Left kidney (tissue), 1 donor: ENCODE measurements at regions not wholly inside any gene's neighbourhood (a gene's known extent, or its start where the extent isn't known, plus 50 kb on each side); places are given as distances from the start of the nearest gene placed in this dataset.
"Not testable (repeated sequence)": the region's sequence is repeated elsewhere in the genome, so short reads cannot be mapped to it uniquely, and the experiment has no call there.

Experiments used
- DNase-seq: peaks from one replicate; pipeline ENCODE4 v3.0.0-alpha.2; 2013

DNA sequence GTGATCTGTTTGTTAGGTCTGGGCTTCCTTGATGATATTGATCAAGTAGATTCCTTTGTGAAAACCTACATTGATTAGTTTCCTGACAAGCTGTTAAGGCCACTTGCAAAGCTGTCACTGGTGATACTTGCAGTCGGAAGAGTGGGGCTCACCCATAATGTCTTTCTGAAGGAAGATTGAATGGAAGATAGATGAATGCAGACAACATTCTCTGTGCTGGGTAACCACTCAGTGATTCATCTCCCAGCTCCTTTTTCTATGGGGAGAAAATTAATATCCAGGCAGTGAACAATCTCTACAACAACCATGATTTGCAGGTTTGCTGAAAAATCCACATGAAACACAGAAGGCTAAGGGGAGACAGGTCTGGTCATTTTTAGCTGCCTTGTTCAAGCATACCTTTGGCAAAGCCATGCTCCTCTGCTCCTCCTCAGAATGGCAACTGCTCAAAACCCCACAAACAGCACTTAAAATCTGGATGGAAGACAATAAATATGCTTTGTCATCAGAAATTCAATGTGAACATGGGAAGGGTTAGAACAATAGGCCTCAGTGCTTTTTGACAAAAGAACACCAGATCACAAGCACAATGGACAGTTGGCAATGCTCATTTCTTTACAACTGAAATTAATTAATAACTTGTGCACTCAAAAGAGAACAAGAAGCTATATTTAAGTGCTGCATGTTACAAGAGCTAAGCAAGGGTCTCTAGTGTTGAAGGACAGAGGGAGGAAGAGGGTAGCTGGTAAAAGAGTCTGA, 495.4 kb downstream of the TOX3 start:
- DNase-seq: no peak

DNA sequence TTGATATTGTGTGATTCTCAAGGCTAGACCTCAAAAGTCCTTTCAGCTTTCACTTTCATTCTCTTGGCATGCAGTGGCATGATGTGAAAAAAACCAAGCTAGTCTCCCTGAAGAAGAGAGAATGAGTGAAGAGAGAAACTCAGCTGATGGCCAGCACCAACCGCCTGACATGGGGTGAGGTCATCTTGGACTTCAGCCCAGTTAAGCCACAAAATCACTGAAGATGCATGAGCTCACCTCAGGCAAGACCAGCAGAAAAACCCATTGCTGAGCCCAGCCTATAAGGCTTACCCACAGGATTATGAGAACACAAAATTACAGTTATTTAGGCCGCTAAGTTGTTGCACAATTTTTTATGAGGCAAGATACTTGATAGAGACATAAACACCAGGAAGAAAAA, 496.5 kb downstream of the TOX3 start:
- DNase-seq: no peak

DNA sequence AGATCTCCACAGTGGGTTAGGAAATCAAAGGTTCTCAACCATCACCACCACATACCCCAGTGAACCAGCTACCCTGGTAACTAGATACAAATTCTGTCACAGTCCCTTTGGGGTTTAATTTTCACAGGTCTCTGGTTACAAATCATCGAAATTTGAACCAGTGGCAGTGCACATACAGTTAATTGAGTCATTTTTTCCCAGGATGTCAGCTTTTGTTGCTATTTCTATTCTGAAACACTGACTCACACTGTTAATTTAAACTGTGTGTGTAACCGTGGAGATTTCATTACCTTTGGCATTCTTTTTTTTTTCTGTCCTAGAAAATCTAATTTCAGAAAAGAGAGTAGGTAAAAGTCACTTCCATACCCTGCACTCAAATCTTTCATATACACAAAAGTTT, 511.5 kb downstream of the TOX3 start:
- no peak for DNase-seq

DNA sequence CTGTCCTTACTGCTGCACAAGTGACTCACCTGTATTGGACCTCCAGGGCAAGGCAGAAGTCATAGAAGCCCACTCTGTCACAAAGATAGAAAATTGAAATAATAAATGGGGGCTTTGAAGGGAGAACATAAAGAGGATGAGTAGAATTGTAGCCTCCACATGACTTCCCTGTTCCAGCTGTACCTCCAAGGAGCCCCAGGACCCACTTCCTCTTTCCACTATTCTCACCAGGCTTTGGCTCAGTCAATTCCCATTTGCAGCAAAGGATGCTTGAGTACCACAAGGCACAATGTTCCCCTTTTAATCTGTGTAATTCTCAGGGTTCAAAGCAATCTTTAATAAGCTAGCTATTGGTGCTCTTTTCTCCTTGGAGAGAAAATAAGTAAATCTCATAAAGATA, 512.1 kb downstream of the TOX3 start:
- DNase-seq: no peak

DNA sequence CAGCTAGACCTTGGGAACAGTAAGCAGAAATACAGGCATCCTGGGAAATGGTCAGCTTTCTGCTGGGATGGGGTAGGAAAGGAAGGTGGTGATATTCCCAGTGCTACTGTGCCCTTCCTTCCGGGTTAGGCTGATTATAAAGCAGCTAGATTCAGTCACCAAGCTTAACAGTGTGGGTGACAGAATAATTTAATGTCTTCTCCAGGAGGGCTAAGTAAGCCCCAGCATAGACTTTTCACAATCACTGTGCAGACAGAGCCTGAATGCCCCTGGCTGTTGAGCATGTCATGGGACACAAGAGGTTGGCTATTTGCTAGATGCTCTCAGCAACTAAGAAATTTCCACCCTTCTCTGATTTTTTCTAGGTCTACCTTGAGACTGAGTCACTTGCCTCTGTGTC, 513.0 kb downstream of the TOX3 start:
- no peak for DNase-seq

DNA sequence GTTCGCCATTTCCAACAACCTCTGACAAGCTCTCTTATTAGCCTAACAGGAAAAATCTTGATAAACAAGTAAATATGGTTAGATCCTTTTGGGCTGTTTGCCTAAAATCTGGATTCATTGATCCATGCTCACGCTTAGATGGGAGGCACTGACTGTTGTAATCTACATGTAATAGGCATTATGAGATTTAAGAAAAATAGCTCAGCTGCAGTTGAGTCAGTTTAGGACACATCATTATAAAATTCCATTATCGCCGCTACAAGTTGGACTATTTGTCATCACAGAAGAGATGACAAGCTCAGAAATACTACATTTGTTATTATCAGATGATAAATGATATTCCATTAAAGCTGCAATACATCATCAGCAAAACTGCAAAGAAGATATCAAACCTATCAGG, 524.0 kb downstream of the TOX3 start:
- DNase-seq: no peak

DNA sequence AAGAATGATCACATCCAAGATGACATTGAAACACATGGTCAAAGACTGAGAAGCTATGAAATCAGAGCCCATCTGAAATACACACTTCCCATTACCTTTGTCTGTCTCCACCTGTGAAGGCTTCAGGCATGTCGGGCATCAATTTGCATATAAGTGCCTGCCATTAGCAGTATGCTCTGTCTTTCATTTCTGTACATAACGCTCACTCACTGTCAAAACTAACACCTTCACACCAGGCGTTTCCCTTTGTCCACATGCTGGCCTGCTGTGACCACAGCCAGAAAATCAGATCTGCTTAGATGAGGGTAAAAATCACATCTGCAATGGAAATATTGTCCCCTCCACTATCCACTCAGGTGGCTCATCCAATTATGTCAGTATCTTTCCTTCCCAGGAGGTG, 524.8 kb downstream of the TOX3 start:
- no peak for DNase-seq

DNA sequence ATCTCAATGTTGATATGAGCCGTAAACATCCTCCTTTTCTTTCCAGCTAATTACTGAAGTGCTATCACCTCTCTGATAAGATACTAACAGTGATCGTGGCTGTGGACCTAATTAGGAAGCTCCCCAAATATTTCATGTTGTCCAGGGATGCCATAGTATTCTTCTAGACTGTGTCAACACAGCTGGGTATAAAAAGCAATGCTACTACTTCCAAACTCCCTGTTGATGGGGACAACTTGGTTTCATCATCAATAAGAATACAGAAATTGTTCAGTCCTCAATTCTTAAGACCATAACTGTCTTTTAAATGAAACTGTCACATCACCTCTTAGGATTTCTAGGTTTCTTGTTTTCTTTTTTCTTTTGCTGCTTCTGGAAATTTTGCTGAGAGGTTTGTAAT, 530.6 kb downstream of the TOX3 start:
- no peak for DNase-seq

DNA sequence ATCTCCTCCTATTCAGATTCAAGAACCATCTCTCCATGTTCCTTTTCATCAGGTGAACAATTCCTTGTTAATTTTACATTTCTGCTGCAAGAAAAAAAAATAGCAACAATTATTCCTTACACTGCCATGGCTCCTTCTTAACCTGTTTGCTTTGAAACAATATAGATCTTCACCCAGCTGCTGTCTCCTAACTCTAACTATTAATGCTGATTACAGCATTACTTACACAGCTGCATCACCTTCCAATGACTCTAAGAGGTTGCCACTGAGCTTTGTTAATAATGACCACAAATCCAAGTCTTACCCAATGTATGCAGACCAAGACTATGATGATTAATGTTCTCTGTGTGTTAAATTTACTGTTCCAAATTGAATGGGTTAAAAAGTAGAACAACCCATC, 541.4 kb downstream of the TOX3 start:
- no peak for DNase-seq

DNA sequence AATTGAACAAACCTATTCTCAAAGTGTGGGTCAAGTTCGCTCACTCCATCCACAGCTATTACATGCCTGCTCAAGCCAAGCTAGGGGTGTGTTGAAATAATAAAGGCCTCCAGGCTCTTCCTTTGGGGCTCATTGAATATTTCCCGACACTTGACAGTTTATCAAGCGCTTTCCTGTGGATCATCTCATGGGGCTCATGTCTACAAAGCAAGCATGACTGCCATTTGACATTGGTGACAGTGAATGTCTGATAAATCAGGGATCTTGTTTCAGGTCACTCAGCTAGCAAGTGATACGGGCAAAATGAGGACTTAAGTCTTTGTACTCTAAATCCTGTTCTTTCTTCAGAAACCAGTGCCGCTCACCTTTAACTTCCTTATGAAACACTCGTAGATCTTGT, 542.6 kb downstream of the TOX3 start:
- no peak for DNase-seq

DNA sequence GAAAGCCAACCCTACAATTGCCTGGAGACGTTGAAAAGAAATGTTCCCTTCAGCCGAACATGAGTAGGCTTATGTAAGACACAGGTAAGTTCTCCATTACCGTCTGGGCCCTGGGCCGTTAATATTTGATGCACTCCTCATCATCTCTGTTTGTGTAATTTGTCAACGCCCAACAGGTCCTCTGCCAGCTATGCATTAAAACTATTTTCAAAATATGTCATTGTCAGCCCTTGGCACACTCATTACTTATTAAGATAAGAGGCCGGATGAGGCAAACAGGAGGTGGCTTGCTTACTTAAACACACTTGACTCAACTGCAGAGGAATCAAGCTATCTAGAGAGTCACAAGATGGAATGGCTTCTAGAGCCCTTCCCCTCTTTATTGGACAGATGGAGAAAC, 544.9 kb downstream of the TOX3 start:
- DNase-seq: no peak

DNA sequence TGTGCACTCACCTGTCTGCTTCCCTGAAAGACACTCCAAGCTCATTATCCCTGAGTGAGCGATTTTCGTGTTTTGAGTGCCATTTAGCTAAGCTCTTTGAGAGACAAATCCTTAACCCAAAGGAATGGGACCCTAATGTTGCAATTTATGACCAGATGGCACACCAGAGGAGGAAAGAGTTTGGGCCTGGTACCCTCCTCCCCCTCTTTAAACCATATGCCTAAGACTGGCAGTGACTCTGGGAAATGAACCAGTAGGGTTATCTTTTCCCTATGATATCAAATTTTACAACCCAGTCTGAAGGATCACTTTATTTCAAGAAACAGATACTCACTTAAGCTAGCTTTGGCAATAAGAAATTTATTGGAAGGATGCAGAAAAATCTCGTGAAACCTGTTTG, 550.4 kb downstream of the TOX3 start:
- no peak for DNase-seq

DNA sequence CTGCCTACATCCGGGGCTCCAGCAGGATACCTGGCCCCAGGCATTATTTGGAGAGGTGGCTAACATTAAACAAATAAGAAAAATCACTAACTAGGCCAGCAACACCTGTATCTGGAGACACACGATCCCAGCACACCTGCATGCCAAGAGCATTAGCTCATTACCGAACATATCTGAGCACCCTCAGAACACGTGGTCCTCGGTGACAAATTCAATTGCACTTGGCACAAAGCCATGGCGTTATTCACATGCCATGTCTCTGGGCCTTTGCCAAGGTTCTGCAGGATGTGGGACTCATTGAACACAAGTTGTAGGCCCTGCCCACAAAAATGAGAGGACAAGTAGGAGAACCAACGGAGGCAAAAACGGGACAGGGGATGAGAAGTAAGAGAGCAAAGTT, 552.3 kb downstream of the TOX3 start:
- DNase-seq: peak; percentile 59

DNA sequence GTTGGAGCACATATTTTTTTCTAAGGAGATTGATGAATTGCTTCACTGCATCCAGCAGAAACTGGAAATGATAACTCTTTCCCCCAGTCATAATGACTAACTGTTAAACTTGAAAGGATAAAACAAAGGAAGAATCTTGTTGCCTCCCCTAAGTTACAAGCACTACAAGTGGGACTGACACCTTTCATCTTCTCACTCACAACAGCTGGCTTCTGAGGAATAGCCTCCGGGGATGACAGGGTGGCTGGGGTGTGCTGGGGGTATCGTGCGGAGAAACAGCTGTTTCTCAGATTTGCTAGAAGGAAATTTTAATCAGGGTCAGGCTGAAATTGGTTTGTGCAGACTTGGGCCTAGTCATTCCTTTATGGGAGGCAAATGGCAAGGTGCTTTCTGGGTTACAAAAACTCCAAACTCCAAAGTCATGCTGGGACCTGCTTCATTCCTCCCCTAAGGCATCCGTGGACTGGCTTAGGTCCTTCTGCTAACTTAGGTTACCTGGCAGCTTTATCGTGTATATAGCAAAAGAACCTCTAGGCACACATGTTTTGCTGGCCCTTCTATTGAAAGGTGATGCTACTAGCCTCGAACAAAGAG, 557.2 kb downstream of the TOX3 start:
- no peak for DNase-seq

DNA sequence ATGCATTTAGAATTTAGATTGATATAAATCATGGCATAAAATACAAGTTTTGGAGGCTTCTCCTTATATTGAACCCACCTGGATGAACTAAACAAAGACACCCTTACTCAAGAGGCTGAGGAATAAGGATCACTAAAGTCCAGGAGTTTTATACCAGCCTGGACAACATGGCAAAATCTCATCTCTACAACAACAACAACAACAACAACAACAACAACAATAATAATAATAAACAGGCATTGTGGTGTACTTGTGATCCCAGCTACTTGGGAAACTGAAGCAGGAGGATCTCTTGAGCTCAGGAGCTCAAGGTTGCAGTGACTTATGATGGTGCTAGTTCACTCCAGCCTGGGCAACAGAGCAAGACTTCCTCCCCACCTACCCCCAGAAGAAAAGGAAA, 558.0 kb downstream of the TOX3 start:
- no peak for DNase-seq

DNA sequence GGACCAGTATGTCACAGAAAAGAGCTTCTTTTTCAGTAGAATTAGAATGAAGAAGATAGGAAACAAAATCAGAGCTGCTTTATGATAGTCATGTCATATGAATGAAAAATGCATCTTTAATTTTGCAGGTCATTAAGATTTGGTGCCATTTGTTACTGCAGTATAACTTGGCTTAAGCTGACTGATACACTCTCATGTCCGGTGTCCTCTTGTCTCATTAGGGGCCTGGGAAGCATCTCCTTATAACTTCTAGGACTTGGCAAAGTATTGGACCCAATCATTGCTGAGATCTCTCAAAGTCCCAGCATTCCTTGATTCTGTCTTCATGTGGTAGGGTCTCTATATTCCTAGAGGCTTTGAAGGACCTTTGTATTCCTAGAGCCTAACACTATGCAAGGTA, 559.4 kb downstream of the TOX3 start:
- DNase-seq: no peak

DNA sequence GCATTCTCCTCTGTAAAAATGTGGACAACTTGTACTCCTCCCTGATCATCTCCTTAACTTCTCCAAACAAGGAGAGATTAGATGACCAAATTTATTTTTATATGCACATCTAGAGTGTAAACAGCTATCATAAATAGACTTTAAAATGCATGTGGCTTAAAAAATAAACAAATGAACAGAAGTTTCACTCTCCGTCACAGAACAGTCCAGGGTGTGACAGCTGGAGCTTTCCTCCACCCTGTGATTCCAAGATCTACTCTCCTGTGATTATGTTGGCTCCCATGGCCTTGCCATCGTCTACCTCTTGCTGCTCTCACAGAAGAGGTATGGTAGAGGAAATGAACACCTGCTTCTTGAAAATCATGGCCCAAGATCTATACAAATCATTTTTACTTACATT, 560.2 kb downstream of the TOX3 start:
- DNase-seq: no peak

DNA sequence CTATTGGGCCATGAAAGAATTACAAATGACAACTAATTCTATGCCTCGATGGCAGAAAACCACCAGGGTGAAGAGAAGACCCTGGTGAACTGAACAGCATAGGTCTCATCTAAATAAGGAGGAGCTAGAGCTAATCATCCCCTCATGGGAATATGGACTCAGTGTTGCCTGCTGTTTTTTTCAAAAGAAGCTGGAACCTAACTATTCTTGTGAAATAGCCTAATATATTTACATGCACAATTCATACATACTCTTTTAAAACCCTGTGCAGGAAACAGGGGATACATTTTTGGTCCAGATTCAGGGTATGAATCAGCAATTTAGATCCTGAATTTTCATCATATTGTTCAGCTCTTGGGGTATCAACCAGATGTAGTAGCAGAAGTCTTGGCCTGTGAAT, 560.6 kb downstream of the TOX3 start:
- DNase-seq: no peak

DNA sequence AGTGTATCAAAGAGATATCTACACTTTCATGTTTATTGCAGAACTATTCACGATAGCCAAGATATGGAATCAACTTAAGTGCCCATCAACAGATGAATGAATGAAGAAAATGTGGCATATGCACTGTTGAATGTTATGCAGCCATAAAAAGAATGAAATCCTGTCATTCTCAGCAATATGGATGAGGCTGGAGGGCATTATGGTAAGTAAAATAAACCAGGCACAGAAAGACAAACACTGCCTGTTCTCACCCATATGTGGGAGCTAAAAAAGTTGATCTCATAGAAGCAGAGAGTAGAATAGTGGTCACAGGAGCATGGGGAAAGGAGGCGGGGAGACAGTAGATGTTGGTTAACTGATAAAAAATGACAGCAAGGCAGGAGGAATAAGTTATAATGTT, 561.8 kb downstream of the TOX3 start:
- no peak for DNase-seq

DNA sequence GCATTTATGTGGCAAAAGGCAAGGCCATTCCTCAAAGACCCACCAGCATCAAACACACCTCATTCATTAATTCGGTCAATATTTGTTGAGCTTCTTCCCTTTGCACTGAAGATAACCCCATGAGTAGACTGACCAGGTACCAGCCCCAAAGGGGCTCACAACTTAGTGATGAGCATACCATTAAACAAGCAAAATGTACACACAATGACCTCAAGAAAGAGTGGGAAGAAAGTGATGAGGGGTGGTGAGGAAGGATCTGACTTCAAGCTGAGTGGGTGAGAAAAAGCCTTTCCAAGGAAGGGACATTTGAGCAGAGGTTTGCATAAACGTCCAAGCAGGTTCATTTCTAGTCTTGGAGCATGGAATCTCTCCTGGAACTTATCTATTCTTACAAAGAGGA, 562.5 kb downstream of the TOX3 start:
- DNase-seq: no peak

DNA sequence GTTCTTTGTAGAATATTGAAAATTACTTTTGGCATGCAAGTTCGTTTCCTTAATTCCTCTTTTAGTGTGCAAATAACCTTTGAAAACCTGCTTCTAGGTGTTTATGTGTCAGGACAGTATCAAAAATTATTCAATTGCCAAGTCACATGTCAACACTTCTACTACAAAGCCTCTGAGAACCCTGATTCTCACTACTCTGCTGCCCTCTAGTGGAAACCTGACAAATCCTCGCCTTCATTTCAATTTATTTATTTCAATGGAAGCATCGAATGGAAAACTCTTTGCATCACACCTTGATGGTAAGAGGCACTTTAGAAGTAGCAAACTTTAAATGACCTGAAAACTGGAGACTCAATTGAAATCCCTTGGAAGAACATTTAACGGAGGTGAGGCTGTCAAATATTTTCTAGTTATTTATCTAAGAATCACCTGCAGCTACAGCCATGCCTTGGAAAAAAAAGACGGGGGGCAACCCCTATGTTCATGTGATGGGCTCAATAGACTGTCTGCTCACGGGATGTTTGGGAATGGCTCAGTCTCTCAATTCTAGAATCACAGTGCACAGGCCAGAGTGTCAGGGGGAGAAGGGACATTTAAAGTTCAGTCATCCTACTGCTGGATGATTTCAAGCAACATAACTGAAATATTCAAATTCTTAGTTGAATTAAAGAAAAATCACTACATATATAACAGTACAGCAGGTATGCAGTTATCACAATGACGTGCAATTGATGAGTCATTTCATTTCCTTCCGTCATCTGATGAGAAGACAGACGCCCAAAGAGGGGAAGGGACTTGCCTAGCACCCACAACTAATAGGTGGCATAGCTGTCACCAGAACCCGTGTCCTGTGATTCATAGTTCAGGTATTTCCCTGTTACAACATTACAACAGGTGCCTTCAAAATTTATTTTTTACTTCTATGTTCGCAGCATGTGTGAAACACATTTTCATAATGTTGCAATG, 563.9 kb downstream of the TOX3 start:
- DNase-seq: peak; percentile 88

DNA sequence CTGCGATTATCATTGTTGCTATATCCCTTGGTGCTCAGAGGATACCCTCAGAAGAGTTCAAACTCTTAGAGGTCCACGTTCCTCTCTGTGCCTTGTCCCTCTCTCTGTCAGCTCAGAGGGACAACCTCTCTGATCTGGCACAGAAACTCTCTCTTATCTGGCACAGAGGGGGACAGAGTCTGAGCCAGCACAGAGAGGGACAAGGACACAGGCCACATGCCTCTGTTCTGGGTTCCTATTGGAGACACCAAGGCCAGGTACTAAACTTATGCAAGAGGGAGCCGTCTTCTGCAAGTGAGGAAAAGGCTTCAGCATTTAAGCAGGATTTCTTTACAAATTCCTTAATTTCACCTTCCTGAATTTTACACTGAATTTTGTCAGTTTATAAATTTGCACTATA, 565.2 kb downstream of the TOX3 start:
- DNase-seq: no peak

DNA sequence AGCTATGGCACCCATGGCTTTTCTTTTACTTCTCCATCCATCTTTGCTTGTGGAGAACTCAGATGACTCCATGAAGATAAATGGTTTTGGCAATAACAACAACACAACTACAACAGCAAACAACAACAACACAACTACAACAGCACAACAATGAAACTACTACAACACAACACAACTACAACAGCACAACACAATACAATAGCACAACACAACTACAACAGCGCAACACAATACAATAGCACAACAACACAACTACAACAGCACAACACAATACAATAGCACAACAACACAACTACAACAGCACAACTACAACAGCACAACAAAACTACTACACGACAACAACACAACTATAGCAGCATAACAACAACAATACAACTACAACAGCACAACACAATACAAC, 569.4 kb downstream of the TOX3 start:
- DNase-seq: not testable (repeated sequence)
